Smooth muscle cell (in vitro differentiated cells): ENCODE measurements at regions not wholly inside any gene's neighbourhood (a gene's known extent, or its start where the extent isn't known, plus 50 kb on each side); places are given as distances from the start of the nearest gene placed in this dataset.
"Not testable (repeated sequence)": the region's sequence is repeated elsewhere in the genome, so short reads cannot be mapped to it uniquely, and the experiment has no call there.

Source experiments
- DNase-seq: peaks from one replicate; lab custom pipeline; 2025; ENCODE audit not compliant: unreplicated experiment; lab: John Stamatoyannopoulos, UW
- H2AFZ ChIP-seq: fragments of 200-600 bp; sonication (generic); 2 replicates; pipeline ENCODE4 v1.6.0; 2016; ENCODE audit warnings: antibody characterized with exemption, low read depth, mild to moderate bottlenecking
- H3F3A ChIP-seq: fragments of 200-600 bp; sonication (generic); 2 replicates; pipeline ENCODE4 v1.6.0; 2017; ENCODE audit warnings: antibody characterized with exemption, low read depth
- H3K27ac ChIP-seq: fragments of 200-600 bp; sonication (generic); 2 replicates; pipeline ENCODE4 v1.5.1; 2016; ENCODE audit warnings: low read depth, mild to moderate bottlenecking
- H3K27me3 ChIP-seq: fragments of 200-600 bp; sonication (generic); 2 replicates; pipeline ENCODE4 v1.6.1; 2016; ENCODE audit warnings: low read depth, mild to moderate bottlenecking
- H3K36me3 ChIP-seq: fragments of 200-600 bp; sonication (generic); 2 replicates; pipeline ENCODE4 v1.5.1; 2016; ENCODE audit warnings: low read depth
- H3K4me1 ChIP-seq: fragments of 200-600 bp; sonication (generic); 2 replicates; pipeline ENCODE4 v1.5.1; 2016; ENCODE audit warnings: low read depth
- H3K4me2 ChIP-seq: fragments of 200-600 bp; sonication (generic); 2 replicates; pipeline ENCODE4 v1.6.0; 2016; ENCODE audit warnings: mild to moderate bottlenecking
- H3K4me3 ChIP-seq: fragments of 200-600 bp; sonication (generic); 2 replicates; pipeline ENCODE4 v1.5.1; 2016; ENCODE audit warnings: mild to moderate bottlenecking
- H3K79me2 ChIP-seq: fragments of 200-600 bp; sonication (generic); 2 replicates; pipeline ENCODE4 v1.6.0; 2016; ENCODE audit warnings: low read depth, mild to moderate bottlenecking
- H3K9ac ChIP-seq: fragments of 200-600 bp; sonication (generic); 2 replicates; pipeline ENCODE4 v1.6.0; 2016; ENCODE audit warnings: low read depth
- H3K9me3 ChIP-seq: fragments of 200-600 bp; sonication (generic); replicated peaks from 2 replicates; pipeline ENCODE4 v1.5.1; 2016; ENCODE audit warnings: low read depth
- H4K20me1 ChIP-seq: fragments of 200-600 bp; sonication (generic); 2 replicates; pipeline ENCODE4 v1.6.0; 2016; ENCODE audit warnings: low read depth
- WGBS: methylation state at CpG from one replicate; pipeline ENCODE4 v1.1.7; 2016; ENCODE audit warnings: low lambda C conversion rate; 5-methylcytosine and 5-hydroxymethylcytosine counted together
- TF ChIP-seq, protein P1 (sequence below): fragments of 200-600 bp; sonication (generic); IDR thresholded peaks from 2 replicates; pipeline ENCODE4 v1.5.1; 2017; ENCODE audit warnings: borderline replicate concordance, mild to moderate bottlenecking, antibody characterized with exemption; ENCODE audit not compliant: insufficient read depth, poor library complexity, severe bottlenecking

DNA sequence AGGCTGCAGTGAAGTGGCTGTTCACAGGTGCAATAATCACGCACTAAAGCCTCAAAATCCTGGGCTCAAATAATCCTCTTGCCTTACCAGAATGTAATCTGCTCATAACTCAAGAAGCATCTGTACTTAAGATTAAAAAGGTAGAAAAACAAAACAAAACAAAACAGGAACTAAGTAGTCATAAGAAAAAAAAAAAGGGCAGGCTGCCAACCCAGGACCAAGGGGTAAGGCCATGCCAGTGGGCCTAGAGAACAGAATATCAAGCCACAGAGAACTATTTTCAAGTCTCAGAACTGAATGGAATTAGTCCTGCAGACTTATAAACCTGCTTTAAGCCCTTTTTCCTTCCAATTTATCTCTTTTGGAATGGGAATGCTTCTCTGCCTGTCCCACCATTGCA, 64.8 kb upstream of the TBC1D3K start:
- Histone ChIP-seq H3K9me3 (no peaks in the 10 kb centered on the region), H3K9ac (no peak overlapping the region), H3F3A (no peaks in the 10 kb centered on the region), H3K4me3 (no peak overlapping the region), H4K20me1 (no peaks in the 10 kb centered on the region), H3K4me1 (no peaks in the 10 kb centered on the region), H3K4me2 (no peak overlapping the region), H3K27ac (no peak overlapping the region), H3K27me3 (no peaks in the 10 kb centered on the region), H3K79me2 (no peaks in the 10 kb centered on the region), H3K36me3 (no peaks in the 10 kb centered on the region), H2AFZ (no peak overlapping the region)
- 93% methylated on average over 1 of the region's 1 CpG for WGBS
- TF ChIP-seq, protein P1, sequence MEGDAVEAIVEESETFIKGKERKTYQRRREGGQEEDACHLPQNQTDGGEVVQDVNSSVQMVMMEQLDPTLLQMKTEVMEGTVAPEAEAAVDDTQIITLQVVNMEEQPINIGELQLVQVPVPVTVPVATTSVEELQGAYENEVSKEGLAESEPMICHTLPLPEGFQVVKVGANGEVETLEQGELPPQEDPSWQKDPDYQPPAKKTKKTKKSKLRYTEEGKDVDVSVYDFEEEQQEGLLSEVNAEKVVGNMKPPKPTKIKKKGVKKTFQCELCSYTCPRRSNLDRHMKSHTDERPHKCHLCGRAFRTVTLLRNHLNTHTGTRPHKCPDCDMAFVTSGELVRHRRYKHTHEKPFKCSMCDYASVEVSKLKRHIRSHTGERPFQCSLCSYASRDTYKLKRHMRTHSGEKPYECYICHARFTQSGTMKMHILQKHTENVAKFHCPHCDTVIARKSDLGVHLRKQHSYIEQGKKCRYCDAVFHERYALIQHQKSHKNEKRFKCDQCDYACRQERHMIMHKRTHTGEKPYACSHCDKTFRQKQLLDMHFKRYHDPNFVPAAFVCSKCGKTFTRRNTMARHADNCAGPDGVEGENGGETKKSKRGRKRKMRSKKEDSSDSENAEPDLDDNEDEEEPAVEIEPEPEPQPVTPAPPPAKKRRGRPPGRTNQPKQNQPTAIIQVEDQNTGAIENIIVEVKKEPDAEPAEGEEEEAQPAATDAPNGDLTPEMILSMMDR: no peak
- DNase-seq: no peak

DNA sequence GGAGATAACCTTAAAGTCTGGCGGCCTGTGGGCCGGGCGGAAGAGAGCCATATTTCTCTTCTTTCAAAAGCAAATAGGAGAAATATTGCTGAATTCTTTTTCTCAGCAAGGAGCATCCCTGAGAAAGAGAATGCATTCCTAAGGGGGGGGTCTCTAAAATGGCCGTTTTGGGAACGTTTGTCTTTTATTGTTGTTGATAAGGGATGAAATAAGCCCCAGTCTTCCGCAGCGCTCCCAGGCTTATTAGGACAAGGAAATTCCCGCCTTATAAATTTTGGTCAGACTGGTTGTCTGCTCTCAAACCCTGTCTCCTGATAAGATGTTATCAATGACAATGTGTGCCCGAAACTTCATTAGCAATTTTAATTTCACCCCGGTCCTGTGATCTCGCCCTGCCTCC, 65.8 kb upstream of the TBC1D3K start:
- H3K9ac ChIP-seq, H2AFZ ChIP-seq, H4K20me1 ChIP-seq, DNase-seq, H3K4me1 ChIP-seq, H3K4me3 ChIP-seq, H3K9me3 ChIP-seq, H3K36me3 ChIP-seq, H3K4me2 ChIP-seq, H3K27ac ChIP-seq, H3K79me2 ChIP-seq, H3F3A ChIP-seq, H3K27me3 ChIP-seq: not testable (repeated sequence)
- 93% methylated on average over 11 of the region's 11 CpGs for whole genome bisulfite sequencing

DNA sequence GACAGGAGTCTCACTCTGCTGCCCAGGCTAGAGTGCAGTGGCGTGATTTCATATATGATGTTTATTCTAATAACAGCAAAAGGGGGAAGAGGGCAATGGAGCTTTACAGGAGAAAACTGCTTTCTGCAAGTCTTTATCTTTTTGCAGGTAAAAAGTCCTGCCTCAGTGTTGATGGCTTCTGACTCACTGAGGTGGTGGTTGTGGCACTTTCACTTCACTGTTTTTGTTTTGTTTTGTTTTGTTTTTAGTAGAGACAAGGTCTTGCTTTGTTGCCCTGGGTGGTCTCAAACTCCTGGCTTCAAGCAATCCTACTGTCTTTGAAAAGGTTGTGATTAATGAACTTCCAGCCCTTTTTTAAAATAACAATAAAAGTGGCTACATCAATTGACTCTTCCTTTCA, 68.0 kb upstream of the TBC1D3K start:
- WGBS: 88% methylated on average over 1 of the region's 1 CpG
- H3K36me3 ChIP-seq: no peaks in the 10 kb centered on the region
- H3K27ac ChIP-seq: no peak overlapping the region

DNA sequence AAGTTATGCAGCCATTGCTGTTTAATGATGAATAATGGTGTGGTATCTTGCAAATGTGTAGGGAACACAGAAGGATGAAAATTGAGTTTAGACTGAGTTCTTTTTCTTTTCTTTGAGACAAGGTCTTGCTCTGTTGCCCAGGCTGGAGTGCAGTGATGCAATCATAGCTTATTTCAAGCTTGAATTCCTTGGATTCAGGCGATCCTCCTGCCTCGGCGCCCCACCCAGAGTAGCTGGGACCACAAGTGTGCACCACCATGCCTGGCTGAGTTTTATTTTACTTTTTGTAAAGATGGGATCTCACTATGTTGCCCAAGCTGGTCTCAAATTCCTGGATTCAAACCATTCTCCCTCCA, 74.6 kb upstream of the TBC1D3K start:
- H3F3A ChIP-seq: no peaks in the 10 kb centered on the region
- no peak overlapping the region for H3K4me2 ChIP-seq
- TF ChIP-seq, protein P1: no peak
- no peaks in the 10 kb centered on the region for H3K4me1 ChIP-seq
- no peaks in the 10 kb centered on the region for H3K36me3 ChIP-seq
- no peaks in the 10 kb centered on the region for H3K9me3 ChIP-seq
- H3K4me3 ChIP-seq: no peak overlapping the region
- H3K27me3 ChIP-seq: no peaks in the 10 kb centered on the region
- no peak for DNase-seq
- no peaks in the 10 kb centered on the region for H4K20me1 ChIP-seq
- H2AFZ ChIP-seq: no peak overlapping the region
- H3K27ac ChIP-seq: peak overlapping the region; percentile 49
- H3K9ac ChIP-seq: no peak overlapping the region
- WGBS: 92% methylated on average over 3 of the region's 3 CpGs
- H3K79me2 ChIP-seq: no peaks in the 10 kb centered on the region

More for the DNA sequence above, 68.0 kb upstream of the TBC1D3K start:
- TF ChIP-seq, protein P1: no peak
- Histone ChIP-seq H3K4me2 (no peak overlapping the region), H3K4me3 (no peak overlapping the region), H3K9me3 (no peaks in the 10 kb centered on the region), H3K4me1 (no peaks in the 10 kb centered on the region), H2AFZ (no peak overlapping the region), H3K27me3 (no peaks in the 10 kb centered on the region), H4K20me1 (no peaks in the 10 kb centered on the region), H3K79me2 (no peaks in the 10 kb centered on the region), H3K9ac (no peak overlapping the region), H3F3A (no peaks in the 10 kb centered on the region)
- no peak for DNase-seq
